ENCODE measurements at regions not wholly inside any gene's neighbourhood (a gene's known extent, or its start where the extent isn't known, plus 50 kb on each side); places are given as distances from the start of the nearest gene placed in this dataset.

GRCh38 chr11:115933564-115933963, 429.3 kb upstream of the CADM1 start:
- no peak for DNase-seq

GRCh38 chr11:115931548-115932083, 427.4 kb upstream of the CADM1 start:
- DNase-seq, result no peak

DNA sequence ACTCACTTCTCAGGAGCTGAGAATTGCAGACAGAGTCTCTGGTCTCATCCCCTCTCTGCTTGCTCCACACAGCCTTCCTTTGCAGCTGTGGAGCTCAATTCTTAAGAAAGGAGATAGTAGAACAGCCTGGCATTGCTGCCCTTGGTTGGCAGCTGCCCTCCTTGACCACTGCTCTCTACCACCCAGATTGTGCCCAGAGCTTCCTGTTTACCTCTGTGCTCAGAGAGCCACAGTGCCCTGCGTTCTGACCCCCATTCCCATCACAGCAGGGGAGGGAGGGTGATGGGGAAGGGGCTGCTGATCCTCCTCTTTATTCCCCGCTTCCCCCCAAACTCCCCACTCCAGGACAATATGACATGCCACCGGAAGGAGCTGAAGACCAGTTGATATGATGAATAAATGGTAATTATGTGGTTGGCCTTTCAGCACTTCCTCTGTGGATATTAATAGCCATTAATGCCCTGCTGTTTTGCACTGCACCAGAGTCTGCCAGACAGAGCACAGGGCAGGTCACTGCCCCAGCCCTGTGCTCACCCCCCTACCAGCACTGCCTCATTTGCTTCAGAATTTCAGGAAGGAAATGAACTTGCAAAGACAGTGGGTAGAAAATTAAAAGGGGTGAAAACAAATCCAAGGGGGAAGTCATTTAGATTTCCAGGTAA, 426.8 kb upstream of the CADM1 start:
- DNase-seq, result no peak

DNA sequence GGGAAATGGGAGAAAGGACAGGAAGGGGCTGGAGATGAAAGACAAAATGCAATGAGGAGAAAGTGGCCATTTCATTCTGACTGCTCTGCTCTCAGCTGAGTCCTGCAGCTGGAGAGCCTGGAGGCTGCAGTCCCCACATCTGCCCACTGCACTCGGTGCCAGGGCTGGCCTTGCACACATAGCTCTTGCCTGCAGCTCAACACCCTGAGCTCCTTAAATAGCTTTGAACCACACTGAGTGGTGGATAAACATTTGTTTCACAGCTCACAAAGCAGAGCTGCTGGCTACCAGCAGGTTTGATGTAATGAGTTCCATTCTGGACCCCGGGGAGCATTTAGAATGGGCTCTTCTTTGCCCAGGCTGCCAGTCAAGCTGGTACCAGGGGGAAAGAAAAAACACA, 426.1 kb upstream of the CADM1 start:
- DNase-seq, result no peak

DNA sequence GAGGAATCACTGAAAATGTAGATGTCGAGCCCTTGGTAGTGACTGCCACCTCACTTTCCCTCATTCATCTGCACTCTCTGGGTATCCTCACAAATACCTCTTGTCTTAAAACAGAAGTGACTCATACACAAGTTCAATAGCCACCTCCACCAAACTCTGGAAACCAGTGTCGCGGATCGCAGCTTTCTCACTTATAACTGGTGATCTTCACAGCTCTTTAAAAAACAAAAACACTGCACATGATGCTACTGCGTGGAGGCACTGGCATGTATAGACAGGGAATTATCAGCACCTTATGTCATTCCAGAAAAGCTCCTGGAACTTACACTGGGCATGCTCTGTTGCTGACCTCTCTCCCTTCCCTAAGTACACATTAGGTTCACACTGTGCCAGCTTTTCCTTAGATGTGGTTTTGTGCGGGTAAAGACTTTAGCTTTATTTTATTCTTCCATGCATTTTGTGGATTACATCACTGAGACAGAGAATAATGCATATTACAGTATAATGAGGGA, 425.5 kb upstream of the CADM1 start:
- no peak for DNase-seq

DNA sequence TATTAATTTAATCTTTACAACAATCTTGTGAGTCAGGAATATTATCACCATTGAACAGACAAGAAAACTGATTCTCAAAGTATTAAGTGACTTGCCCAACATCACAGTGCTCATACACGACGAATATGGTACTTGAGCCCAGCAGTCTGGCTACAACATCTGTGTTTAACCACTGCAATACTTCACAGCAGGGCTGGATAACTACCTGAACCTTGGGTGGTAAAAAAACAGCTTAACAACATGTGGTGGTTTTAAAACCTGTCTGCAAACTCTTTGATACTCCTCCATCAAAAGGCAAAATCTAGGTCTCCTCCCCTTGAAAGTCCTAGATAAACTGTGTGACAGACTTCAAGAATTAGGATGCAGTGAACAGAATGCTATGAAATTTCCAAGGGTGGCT, 424.6 kb upstream of the CADM1 start:
- DNase-seq, result no peak

GRCh38 chr11:115927823-115928329, 423.7 kb upstream of the CADM1 start:
- no peak for DNase-seq

DNA sequence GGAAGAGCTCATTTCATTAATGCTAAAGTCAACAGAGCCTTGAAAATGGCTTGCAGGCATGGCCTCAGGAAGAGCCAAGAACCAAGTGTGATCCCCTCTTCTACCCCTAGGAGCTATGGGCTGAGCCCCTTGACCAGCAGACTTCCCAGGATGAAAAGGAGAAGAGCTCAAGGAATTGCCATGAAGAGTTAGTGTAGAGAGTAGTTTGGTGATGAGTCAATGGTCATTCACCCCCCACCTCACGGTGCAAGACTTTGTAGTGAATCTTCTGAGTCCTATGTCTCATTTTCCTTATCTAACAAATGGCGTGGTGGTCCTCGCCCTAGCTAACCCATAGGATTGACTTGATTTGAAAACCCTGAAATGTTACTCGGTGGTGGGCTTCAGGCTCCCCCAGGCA, 422.4 kb upstream of the CADM1 start:
- no peak for DNase-seq

DNA sequence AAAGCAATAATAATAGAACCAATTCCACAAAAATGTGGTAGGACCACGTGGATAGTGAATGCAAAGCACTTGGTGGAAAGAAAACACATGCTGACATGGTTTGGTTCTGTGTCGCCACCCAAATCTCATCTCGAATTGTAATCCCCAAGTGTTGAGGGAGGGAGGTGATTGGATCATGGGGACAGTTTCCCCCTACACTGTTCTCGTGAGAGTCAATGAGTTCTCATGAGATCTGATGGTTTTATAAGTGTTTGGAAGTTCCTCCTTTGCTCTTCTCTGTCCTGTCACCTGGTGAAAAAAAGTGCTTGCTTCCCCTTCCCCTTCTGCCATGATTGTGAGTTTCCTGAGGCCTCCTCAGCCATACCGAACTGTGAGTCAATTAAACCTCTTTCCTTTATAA, 421.9 kb upstream of the CADM1 start:
- DNase-seq, result no peak

DNA sequence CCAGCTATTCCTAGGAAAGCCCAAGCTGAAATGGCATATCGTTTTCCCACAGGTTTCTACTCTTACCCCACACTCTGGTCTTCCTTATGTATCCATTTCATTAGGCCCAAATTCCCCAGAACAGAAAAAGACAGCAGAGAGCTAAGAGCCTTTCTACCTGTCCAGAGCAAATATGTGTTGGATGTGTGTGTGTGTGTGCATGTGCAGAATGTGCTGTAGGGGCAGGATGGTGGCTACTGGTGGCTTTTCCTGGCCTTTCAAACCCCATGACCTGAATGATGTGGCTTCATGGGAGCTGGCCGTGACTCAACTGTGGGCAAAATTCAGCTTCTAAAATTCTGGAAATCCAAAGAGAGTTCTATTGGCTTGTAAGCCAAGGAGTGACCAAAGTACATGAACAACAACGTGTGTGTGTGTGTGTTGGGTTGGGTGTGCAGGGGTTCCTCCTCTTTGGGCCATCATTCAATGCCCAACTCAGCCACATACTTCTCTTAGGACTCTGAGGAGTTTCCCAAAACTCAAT, 421.4 kb upstream of the CADM1 start:
- no peak for DNase-seq

DNA sequence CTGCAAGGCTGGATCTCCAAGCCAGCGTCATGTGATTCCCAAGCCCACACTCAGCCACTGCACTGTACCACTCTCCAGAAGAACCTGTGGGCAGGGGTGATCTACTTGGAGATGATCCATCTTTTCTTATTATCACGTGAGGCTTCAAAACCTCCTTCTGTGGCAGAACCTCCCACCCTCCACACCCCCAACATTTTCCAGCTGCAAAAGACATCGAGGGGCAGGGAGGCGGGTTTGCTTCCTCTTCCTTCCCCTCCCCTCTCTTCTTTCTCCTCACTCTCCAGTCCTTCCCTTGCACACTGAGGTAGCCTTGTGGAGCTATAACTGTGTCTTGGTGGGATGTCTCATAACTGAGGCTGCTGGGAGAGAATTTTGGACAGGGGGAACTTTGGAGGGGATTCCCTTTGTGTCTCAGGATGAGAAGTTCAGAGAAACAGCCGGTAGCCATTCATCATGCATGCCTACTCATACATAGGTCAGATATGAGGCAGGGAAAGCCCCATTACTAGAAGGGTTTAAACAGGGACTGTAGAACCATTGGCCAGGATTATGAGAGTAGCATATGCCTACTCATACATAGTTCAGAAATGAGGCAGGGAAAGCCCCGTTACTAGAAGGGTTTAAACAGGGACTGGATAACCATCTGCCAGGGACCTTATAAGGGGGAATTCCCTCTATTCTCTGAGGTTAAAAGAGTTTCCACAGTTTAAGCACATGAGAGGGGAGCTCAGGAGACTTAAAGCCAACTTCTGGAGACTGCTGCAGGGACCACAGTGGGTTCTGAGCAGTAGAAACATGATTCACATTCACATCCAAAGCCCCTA, 420.7 kb upstream of the CADM1 start:
- DNase-seq, result no peak

DNA sequence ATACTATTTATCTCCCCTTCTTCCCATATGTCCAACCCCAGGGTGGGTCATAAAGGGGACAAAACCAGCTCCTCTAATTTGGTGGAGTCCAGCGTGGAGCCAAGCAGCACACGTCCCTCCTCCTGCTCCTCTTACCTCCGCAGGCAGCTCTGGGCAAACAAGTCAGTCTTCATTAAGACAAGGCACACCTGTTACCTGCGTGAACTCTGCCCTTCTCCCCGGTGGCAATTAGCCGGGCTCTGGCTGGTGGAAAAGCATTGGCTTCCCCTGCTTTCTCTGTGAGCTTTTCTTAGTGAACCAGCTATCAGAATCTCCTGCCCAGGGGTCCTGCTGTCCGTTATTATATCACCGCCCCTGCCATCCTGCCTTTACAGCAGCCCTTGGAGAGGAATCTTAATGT, 418.7 kb upstream of the CADM1 start:
- DNase-seq, result no peak

- DNase-seq, result no peak
These were observed 417.8 kb upstream of the CADM1 start for GRCh38 chr11:115921986-115922385.

DNA sequence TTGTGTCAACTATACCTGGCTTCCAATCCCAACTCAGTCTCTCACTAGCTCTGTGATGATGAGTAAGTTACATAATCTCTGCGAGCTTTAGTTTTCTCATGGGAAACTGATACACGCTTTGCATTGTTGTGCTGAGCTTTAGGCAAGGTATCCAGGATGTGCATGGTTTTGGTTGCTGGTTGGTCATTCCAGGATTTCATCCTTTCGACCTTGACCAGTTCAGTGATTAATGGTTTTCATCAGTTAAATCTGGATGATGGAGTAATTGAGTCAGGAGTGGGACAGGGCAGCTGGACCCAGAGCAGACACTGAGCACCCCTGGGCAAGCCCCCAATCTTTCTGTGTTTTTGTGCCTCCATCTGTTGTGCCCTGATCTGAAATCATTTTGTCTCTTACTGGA, 417.3 kb upstream of the CADM1 start:
- DNase-seq, result no peak

DNA sequence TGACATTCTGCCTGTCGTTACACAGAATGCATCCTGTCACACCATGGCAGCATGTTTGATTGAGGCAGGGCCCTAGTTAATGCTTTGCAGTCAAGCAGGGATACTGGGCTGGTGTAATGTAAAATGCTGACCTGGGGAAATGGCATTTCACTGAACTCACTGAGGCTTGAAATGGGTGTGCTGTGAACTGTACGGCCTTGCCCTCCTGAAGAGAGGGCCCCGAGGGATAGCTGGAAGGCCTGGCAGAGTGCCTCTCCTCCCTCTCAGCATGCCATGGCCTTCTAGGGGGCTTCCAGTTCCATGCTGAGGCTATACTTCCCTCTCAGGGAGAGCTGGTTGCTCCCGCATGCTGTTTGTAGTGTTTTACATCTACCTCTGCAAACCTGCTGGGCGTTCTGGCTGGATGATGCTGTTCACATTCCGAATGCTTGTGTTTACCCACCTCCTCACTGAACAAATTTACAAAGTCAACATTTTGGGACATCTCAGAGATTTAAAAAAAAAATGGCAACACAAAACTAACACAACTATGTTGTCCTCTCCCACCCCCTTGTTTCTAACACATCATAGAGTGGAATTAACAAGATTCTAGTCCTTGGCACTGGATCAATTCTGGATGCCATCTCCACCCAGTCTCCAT, 416.7 kb upstream of the CADM1 start:
- no peak for DNase-seq

- DNase-seq, result no peak
These were observed 415.9 kb upstream of the CADM1 start for GRCh38 chr11:115920092-115920461.

- DNase-seq, result no peak
These were observed 415.3 kb upstream of the CADM1 start for GRCh38 chr11:115919341-115920091.

- no peak for DNase-seq
These were observed 414.4 kb upstream of the CADM1 start for GRCh38 chr11:115918576-115918975.

DNA sequence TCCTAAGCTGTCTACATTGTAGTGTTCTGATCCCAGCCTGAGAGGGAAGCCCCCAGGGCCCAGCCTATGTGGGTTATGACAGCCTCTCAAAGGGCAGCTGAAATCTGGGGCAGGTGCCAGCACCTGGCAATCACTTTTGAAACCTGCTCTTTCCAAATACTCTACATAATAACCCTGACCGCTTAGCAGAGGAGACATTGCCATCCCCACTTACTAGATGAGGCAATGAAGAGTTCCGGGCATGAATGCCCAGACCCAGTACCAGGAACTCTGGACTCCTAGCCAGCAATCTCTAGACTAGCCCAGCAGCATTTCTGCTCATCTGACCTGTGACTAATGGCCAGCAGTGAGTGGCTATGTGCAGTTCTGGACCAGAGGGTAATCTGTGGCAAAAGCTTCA, 412.4 kb upstream of the CADM1 start:
- DNase-seq, result no peak

GRCh38 chr11:115912484-115912945, 408.3 kb upstream of the CADM1 start:
- no peak for DNase-seq

DNA sequence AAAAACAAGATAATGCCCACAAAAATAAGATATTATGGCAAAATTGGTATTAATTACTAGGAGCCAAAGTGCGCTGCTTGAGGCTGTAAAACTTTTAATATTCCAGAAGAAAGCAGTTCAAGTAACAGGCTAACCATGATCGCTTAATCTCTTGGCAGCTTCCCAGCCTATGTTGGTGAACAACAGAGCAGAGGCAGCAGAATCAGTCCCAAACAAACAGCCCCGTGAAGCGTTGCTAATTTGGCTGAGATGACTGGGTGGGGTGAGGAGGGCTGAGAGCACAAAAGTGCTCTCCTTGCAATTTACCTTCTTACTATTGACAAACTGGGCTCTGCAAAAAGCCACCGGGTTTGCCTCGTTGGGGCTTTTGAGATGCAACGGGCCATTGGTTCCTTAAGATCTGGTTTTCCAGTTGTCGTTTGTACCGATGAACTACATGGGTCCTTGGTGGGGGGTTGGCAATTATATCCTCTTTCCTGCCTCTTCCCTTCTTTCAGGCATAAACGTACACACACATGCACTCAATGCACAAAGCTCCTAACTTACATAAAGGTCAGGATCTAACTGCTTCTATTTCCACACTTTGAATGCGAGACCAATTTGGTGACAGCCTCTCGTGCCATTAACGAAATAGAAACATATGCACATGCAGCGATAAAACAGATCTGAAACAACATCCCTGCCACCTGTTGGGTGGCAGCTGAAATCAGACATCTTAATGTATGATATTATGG, 407.6 kb upstream of the CADM1 start:
- DNase-seq, result no peak

DNA sequence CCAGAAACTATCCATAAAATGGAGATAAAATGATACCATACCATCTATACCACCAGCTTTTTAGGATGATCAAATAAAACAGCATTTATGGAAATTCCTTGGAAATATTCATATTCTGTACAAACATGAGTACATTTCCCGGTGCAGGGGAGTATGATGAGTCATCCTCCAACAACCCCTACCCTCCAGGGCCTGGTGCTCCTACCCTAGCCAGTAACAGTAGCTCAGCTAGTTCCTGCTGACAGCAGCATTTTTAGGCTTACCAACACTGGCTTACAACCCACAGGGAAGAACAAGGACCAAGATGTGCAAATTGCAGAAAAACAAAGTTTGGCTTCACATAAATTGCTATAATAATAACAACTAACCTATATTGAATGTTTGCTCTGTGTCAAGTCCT, 406.2 kb upstream of the CADM1 start:
- DNase-seq, result no peak

All from left hindlimb (tissue), 1 donor.